Stimulated activated CD4-positive, alpha-beta T cell treated with anti-CD3 and anti-CD28 coated beads, TNF-alpha, amount 100 ng/mL, for 1 hour (primary cell): ENCODE measurements at regions not wholly inside any gene's neighbourhood (a gene's known extent, or its start where the extent isn't known, plus 50 kb on each side); places are given as distances from the start of the nearest gene placed in this dataset.
"Not testable (repeated sequence)": the region's sequence is repeated elsewhere in the genome, so short reads cannot be mapped to it uniquely, and the experiment has no call there.

Experiments
- DNase-seq, 3 donors: peaks; one replicate each; pipeline ENCODE4 v3.0.0-alpha.2; 2020; ENCODE audit warnings: low read depth in 3 of 3, low spot score in 1 of 3

DNA sequence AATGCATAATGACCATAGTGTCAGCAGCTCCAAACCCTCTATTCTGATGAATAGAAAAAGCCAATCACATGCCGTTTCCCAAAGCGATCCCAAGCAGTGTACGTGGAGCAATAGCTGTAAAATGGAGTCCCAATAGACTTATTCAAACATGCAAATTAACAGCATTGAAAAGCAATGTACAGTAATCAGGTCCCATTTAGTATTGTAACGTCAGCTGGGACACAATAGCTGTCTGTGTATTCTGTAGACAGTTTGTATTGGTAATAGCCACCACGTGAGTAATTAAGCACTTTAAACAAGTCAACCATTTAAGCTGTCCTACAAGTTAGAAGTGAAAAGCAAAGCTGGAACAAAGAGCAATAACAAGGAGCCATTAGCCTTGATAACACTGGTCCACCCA lies 698.2 kb downstream of the PCDH17 start:
- no peak for DNase-seq

DNA sequence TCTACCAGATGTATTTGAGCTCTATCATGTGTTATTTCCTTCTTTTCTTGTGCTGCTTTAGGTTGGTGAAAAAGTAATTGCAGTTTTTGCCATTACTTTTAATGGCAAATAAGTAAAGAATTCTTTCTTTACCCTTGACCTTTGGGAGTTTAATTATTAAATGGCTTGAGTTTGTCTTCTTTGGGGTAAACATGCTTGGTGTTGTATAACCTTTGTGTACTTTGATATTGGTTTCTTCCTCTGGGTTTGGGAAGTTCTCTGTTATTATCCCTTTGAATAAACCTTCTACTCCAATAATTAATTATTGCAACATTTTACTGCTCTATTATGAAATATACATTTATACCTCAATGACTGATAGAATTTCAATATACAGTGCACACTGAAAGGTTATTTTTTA lies 709.4 kb downstream of the PCDH17 start:
- DNase-seq: no peak

DNA sequence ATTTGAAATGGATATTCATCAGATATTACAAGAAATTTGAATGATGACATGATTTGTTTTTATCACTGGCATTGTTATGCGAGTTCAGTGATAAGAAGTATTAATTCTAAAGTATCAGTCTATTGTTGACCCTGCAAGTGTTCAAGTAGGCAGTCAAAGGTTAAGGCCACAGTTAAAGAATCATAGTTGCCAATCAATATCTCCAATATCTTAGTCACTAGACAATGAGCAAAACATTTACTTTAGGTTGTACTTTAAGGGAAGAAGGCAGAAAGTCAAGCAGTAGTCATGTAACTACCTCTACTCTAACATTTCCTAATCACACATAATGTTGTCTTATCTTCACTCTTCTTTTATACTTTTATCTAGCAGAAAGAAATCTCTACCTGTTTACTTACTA lies 709.8 kb downstream of the PCDH17 start:
- DNase-seq: no peak

DNA sequence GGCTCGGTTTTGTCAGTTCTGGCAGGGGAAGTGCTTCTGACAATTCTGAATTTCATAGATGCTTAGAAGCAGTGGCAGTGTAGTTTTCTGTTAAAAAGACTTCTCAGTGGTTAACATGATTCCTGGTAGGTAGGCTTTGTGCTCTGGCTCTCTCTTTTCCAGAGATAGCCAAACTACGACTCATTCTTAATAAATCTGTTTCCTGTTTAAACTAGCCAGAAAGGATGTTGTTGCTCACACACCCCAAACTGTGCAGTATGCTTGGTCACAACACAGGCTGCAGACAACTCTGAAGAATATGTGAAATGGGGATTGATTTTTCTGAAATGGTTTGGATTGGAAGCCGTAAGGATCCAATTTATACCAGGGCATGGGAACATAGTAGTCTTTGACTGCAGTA lies 711.5 kb downstream of the PCDH17 start:
- DNase-seq: no peak

DNA sequence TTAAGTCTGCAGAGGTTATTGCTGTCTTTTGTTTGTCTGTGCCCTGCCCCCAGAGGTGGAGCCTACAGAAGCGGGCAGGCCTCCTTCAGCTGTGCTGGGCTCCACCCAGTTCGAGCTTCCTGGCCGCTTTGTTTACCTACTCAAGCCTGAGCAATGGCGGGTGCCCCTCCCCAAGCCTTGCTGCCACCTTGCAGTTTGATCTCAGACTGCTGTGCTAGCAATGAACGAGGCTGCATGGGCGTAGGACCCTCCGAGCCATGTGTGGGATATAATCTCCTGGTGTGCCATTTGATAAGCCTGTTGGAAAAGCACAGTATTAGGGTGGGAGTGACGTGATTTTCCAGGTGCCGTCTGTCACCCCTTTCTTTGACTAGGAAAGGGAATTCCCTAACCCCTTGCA lies 720.6 kb downstream of the PCDH17 start:
- not testable (repeated sequence) for DNase-seq

DNA sequence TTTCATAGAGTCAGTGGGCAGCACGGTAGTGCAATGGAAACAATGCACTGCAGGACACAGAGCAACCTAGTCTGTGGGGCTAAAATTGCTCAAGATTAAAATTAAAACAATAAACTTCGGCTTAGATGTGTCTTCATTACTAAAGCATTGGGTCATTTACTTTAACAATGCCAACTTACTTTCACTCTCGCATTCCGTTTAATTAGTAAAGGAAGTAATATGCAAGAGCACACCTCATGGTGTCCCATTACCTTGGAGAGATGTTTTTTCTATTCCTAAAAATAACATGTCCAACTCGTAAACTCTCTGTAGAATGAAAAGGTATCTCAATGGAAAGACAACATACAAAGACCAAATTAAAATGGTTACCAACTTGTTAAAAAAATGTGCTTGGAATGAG lies 738.4 kb downstream of the PCDH17 start:
- no peak for DNase-seq

DNA sequence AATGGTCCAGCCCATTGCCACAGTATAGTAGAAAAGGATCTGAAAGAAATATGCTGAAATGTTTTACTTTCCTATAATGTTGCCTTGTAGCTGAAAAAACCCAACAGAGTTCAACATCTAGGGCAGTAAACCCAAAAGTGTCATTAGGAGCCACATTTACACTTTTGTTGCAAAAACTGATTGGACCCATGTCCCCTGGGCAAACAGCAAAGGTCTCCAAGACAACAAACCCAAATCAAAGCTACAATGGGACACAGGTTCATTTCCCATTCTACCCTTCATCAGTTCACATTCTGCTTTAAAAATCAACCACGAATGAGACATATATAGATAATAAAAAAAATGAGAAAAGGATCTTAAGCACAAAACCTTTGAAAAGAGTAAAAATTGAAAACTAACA lies 744.8 kb downstream of the PCDH17 start:
- no peak for DNase-seq

DNA sequence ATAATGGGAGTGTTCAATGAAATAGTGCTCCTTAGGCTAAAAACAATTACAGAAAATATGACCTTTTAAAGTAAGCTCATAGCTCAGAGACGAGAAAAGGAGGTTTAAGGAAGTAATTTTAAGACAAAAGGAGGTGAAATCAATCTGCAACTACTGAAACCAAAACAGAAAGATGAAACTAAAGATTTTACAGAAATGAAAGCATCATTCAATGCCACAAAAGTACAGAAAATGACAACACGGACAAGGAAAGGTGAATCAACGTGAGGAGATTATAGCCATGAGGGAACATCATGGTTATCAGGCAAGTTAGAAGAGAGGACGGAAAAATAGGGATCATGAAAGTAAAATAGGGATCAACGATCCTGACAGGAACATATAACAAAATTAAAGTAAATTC lies 745.2 kb downstream of the PCDH17 start:
- no peak for DNase-seq

DNA sequence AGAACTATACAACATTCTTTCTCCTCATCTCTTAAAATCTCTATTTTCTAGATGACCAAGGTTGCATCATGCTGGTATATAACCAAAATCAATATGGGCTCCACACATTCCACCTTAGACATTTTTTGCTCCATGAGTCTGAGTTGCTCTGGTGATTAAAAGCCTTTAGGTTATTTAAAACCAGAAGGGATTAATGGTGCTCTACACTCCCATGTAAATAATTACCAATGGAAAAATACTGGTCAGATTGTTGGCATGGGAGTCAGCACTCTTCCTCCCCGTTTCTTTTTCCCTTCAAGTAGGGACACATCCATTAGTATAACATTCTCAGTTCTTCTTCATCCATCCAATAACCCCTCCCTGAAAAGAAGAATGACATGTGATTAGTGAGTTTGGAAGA lies 747.7 kb downstream of the PCDH17 start:
- DNase-seq: no peak

DNA sequence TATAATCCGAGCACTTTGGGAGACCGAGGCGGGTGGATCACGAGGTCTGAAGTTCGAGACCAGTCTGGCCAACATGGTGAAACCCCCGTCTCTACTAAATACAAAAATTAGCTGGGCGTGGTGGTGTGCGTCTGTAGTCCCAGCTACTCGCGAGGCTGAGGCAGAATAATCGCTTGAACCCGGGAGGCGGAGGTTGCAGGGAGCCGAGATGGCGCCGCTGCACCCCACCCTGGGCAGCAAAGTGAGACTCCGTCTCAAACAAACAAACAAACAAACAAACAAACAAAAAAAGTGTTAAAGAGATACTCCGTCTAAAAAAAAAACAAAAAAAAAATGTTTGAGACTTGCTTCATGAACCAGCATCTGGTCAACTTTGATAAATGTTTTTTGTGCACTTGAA lies 753.8 kb downstream of the PCDH17 start:
- not testable (repeated sequence) for DNase-seq

DNA sequence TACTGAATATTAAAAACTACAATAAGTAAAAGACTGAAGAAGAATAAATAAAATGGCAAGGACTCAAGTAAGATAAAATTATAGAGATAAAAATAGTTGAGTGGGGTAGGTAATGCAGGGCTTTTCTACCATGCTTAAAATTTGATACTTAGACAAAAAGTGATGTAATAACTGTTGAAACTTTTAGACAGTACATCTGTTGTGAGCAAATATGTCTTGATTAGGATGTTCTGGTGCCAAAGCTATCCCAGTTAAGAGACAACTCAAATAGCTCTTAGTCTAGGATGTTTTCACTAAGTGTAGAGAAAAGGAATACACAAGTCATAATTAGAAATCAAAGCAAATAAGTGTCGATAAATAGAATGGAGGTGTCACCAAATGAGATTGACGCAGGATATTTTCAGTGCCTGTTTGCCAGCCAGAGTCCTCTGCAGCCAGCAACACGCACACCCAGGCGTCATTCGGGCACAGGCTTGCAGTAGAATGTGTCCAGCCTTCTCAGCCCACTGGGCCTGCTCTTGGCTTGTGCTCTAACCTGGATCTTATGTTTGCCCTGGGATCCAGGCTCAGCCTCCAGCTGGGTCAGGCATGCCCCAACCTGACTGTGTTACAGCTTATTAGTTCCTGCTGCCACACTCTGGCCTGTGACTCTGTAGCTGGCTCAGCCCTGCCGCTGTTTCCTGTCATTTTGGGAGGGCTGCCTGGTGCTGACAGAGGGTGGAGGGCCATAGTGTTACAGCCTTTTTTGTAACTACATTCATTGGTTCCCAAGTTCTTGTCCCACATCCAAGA lies 766.2 kb downstream of the PCDH17 start:
- no peak for DNase-seq

DNA sequence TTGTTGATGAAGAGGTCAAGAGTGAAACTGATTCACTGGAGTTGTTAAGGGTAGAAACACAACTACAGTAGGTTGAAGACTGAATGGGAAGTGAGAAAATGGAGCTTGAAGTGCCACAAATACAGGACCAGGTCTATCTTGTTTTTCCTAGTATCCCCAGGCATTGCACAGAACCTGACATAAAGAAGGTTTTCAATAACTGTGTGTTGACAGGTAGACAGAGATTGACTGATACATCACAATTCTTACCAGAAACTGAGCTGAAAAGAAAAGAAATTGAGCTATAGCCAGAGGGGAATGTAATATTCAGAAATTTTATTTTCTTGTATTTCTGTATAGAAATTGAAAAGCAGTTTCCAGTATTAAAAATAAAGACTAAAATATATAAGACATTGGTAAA lies 767.7 kb downstream of the PCDH17 start:
- no peak for DNase-seq

DNA sequence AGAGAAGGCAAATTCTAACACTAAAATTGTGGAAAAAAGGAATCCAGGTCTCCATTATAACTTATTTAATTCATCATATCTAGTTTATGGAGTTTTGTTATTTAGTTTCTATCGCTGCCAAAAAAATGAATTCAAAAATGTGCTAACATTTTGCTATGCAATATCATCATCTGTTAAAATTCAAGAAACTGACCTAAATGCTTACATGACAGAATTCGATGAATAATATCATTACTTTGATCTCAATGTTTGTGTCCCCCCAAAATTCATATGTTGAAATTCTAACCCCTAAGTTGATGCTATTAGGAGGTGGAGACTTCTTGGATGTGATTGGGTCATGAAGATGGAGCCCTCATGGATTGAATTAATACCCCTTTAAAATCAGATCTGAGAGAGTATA lies 775.0 kb downstream of the PCDH17 start:
- no peak for DNase-seq

DNA sequence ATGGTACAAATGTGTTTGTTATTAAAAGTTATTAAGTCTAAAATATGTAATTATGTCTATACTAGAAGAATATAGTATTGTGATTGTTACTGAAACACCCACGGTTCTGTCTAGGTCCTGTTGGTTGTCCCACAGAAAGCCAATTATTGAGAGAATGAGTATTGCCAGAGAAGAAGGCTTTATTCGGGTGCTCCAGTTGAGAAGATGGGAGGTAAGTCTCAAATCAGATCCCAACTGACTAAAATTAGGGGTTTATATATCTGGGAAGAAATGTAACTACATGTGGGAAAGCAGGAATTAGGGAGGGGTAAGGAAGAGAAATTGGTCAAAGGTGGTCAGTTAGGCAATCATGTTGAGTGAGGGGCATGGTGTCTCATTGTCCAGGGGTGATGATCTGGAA lies 798.4 kb downstream of the PCDH17 start:
- DNase-seq: no peak

DNA sequence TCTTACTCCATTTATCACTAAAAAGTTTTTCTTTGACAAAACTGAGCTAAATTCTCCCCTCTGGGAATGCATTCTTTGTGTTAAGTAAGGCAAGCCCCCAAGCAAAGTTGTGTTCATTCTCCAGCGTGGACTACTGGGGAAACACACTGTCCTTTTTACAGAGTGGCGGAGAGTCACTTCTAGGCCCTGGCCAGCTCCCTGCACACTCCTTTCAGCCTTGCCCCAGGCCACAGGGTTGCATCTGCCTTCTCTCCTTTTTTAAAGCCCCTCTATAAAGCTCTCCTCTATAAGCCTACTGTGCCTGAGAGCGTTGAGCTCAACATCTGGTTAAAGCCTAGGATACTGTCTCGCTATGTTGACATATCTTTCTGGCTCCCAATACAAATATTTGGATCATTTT lies 803.4 kb downstream of the PCDH17 start:
- DNase-seq: no peak

DNA sequence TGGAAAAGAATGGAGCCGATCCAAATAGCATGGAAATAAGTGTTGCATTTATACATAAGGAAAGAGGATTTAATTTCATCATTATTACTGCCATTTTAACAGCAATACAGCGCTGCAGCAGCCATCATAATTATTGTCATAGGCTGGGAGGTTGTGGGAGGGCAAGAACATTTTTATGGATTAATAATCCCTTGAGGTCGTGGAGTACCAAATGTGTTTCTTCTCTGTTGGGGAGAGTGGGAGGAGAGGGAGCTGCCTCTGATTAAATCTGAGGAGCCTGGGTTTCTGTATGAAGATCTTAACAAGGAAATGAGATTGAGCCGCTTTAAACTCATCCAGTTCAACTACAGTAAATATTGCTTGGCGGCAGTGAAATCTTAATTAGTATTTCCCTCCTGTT lies 805.9 kb downstream of the PCDH17 start:
- DNase-seq: no peak

DNA sequence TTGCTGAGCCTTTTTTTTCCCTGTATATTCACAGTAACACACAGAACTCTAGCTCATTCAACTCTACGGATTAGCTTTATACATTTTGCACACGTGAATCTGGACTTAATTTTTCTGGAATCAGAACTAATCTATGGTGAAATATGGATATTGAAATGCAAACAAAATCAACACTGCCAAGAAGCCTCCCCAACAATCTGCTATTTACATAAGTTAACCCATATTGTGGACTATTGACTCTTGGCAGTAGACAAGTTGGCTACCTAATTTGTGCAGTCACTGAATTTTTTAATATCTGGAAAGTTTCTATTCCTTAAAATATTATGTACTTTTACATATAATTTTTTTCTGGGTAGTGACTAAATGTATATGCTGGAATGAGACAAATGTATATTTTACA lies 815.4 kb downstream of the PCDH17 start:
- no peak for DNase-seq

DNA sequence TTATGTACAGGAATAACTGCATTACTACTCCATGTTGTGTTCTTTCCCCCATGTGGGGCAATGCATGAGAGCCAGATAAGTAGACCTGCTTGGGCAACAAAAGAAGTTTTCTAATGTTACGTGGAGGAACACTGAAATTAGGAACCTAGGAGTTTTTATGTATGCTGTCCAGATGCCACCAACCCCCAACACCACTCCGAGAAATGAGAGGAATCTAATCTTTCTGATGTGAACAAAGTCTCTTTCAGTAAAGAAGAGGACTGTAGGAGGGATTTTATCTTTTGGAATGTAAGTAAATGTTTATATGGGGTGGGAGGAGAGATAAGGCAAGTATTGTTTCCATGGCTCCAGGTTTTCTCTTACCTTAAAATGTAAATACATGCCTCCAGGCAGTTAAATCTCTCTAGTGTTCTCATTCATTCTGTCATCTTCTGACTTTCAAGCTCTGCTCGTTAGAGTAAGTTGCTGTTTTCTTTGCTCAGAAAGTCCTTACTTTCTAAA lies 820.6 kb downstream of the PCDH17 start:
- DNase-seq: no peak

DNA sequence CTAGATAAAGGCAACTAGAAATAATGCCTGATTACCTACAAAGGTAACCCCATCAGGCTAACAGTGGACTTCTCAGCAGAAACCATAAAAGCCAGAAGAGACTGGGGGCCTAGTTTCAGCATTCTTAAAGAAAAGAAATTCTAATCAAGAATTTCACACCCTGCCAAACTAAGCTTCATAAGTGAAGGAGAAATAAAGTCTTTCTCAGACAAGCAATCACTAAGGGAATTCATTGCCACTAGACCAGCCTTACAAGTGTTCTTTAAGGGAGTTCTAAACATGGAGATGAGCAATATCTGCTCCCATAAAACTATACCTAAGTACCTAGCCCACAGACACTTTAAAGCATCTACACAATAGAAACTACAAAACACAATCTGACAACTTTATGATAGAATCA lies 823.5 kb downstream of the PCDH17 start:
- no peak for DNase-seq

DNA sequence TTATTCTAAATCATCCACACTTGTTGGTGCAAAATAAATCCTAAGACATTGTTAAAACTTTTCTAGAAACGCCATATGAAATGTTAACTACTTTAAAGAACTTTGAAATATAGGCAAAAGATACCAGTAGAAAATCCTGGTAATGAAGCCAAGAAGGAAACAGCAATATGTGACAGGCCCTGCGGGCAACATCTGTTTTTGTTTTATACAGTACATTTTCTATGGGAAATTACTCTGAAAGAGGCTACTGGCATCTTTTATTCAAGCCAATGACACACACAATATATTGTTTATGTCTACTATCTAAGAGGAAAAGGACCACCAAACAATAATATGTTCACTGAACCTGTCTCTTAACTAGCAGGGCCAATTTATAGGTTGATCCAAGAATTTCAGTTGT lies 829.7 kb downstream of the PCDH17 start:
- no peak for DNase-seq

DNA sequence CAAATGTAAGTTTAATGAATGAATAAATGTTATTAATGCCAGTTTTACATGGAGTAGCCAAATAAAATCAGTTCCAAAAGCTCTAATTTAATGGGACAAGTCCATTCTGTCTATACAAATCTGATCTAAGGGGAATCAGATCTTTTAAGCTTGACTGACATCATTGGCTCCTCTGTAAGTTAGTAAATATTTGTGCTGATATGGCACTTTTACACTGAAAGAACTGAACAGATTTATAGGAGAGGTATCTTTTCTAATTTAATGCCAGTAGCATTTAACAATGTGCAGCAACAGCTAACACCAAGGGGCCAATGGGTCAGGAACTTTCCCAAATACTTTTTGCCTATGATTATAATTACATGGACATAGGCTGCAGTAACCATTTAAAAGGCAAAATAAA lies 832.3 kb downstream of the PCDH17 start:
- DNase-seq: no peak

DNA sequence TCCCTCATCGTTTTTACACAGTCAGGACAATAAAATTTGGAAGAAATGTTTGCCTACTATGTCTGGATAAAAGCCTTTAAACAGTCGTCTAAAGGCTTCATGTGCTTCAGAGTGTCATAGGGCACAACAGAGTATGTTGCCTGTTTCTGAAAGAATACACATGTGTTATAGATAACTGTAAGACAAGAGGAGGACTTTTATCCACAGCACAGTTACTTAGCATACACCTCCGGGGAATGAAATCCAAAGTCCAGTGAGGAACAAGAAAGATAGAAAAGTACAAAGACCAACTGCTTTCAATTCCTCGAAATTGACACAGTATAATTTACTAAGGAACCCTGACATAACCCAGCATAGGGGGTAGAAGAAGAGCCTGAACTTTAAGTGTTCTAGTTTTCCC lies 835.6 kb downstream of the PCDH17 start:
- DNase-seq: no peak

DNA sequence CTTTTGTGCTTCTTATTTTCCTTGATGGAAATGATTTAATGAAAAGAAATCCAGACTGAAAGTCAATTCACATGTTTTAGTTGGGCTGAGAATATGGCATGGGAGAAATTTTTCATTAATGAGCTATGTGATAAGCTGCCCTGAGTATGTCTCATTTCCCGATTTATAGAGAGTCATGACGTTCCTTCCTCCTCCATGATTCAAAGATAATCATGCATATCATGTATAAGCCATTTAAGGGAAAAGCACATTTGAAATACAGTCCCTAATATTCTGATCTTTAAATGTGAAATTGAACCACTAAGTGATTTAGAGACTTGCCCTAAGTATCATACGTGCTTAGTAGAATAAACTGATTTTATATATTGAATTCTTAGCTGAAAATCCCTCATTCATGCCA lies 840.9 kb downstream of the PCDH17 start:
- no peak for DNase-seq
